Fibroblast of the aortic adventitia (primary cell): ENCODE measurements at regions not wholly inside any gene's neighbourhood (a gene's known extent, or its start where the extent isn't known, plus 50 kb on each side); places are given as distances from the start of the nearest gene placed in this dataset.

Experiments used
- DNase-seq: peaks from one replicate; pipeline ENCODE4 v3.0.0-alpha.2; 2010; ENCODE audit warnings: low read depth
- H3K4me3 ChIP-seq: 2 replicates; pipeline ENCODE4 v1.5.1; 2011; ENCODE audit warnings: low read depth, mild to moderate bottlenecking, control low read depth, low read length, moderate library complexity
- TF ChIP-seq, protein P1 (sequence below): IDR thresholded peaks from 2 replicates; pipeline ENCODE4 v1.5.1; 2011; ENCODE audit warnings: mild to moderate bottlenecking, low read length, control low read depth, inconsistent platforms; ENCODE audit not compliant: insufficient read depth

DNA sequence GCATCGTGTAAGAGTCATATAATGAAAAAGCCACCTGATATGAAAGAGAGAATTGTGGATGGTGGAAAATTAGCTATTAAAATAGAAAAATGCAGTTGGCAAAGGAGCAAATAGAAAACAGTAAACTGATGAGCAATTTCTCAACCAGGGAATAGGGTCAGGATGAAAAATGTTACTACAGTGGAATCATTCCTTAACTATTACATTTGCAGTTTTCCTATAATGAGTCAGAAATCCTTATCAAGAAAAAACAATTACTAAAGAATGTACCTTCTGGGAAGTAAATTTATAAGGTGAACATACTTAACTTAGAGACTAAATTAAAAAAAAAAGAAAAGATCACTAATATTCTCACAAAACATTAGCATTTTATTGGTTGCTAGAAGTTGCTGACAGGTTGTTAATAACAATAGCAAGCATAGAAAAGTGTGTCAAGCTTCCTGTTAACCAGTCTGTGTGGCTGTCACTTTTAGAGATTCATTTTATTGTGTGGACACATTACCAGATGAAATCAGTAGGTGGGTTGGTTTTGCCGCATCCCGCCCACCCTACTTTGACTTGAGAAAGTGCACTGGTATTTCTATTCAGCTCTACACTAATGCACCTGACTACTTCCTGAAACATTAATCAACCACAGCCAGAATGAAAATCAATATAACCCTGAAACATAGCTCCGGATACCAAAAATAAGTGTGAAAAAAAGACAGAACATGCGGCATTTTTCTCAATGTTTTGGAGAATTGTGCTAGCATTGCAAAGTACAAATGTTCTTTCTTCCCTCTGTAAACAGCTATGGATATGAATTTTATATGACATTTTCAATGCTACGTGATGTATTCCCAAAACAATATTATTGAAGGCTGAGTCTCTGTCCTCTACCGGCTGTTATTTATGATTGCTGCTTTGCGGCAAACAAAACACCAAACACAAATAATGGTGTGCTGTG is 576.7 kb downstream of the SLC16A7 start:
- DNase-seq: peak; percentile 64
- TF ChIP-seq, protein P1, sequence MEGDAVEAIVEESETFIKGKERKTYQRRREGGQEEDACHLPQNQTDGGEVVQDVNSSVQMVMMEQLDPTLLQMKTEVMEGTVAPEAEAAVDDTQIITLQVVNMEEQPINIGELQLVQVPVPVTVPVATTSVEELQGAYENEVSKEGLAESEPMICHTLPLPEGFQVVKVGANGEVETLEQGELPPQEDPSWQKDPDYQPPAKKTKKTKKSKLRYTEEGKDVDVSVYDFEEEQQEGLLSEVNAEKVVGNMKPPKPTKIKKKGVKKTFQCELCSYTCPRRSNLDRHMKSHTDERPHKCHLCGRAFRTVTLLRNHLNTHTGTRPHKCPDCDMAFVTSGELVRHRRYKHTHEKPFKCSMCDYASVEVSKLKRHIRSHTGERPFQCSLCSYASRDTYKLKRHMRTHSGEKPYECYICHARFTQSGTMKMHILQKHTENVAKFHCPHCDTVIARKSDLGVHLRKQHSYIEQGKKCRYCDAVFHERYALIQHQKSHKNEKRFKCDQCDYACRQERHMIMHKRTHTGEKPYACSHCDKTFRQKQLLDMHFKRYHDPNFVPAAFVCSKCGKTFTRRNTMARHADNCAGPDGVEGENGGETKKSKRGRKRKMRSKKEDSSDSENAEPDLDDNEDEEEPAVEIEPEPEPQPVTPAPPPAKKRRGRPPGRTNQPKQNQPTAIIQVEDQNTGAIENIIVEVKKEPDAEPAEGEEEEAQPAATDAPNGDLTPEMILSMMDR: no peak
- no peak overlapping the region for H3K4me3 ChIP-seq

DNA sequence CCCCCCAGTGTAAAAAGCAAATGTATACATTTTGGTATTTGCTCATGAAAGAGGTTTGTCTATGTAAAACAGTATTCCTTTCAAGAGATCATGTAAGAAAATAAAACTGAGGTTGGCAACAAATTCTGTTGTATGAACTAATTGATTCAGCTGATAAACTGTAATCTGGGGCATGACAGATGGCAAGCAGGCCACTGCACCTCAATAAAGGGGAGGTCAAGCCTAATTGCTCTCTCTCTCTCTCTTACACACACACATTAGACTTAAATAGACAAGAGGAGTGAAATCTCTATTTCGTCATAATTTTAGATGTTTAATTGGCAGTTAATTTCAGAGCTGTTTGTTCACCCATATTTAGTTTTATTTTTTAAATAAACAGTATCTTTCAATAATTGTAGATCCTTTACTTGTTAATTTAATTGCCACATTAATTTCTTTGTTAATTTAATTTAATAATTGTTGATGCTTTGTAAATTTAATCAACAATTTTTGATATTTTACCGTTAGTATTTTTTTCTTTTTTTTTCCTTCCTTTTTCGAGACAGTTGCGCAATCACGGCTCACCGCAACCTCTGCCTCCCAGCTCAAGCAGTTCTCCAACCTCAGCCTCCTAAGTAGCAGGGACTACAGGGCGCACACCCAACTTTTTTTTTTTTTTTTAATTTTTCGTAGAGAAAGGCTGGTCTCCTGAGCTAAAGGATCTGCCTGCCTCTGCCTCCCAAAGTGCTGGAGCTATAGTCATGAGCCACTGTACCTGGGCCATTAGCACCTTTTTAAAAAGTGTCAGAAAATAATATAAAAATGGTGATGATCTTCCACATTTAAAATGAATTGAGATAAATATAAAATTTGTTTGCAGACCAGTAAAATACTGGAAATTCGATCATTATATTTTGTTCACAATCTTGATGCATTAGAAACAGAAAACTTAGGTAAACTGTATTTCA is 577.7 kb downstream of the SLC16A7 start:
- TF ChIP-seq, protein P1: no peak
- no peak for DNase-seq
- H3K4me3 ChIP-seq: no peak overlapping the region

DNA sequence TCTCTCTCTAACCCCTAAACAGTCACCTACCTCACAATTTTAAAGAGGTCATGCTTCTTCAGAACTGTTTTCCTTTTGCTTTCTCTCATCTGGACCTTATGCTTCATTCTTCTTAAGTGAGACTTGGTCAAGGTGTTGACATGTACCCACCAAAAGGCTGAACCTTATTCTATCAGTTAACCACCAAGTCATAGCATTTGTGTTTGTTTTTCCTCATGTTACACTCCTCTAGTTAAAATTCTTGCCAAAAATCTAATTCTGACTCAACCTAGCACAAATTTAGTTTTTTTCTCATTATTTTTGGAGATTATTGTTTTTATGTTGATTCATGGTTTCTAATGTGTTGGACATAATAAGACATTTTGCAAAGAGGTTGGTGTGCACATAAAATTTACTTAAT is 578.6 kb downstream of the SLC16A7 start:
- no peak overlapping the region for H3K4me3 ChIP-seq
- DNase-seq: peak; percentile 61
- TF ChIP-seq, protein P1: no peak

DNA sequence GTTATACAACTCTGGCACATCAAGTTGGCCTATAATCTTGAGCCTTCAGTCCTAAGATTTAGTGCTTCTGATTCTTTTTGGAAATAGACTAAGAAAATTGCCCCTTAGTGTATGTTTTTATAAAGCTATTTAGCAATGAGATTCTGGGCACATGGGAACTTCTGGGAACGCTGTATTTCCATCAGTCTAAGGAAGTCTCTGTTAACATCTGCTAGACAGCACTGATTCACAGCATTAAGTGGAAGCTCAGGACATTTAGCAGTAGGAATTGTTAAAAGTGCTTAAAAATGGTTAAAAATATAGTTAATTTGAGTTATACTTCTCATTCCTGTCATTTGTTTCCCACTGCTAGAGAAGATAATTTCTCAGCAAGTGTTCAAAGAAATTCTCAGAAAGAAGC is 579.1 kb downstream of the SLC16A7 start:
- TF ChIP-seq, protein P1: no peak
- no peak overlapping the region for H3K4me3 ChIP-seq
- DNase-seq: peak; percentile 41

DNA sequence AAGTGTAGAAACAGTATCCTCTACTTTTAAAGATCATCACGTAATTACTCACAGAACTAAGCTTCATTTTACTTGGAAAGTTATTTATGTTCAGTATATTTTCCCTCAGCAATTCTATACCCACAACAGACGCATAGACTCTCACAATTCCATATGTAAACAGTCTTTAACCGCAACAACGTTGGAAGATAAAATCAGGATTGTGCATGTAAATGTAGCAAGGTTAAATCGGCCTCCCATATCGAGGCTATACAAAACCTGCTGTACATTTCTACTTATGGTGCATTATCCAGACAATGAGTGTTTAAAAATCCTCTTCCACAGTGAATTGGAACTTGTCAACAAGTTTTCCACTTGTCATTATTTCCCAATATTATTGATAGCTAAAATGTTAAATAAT is 581.1 kb downstream of the SLC16A7 start:
- DNase-seq: no peak
- H3K4me3 ChIP-seq: no peak overlapping the region
- TF ChIP-seq, protein P1: no peak

DNA sequence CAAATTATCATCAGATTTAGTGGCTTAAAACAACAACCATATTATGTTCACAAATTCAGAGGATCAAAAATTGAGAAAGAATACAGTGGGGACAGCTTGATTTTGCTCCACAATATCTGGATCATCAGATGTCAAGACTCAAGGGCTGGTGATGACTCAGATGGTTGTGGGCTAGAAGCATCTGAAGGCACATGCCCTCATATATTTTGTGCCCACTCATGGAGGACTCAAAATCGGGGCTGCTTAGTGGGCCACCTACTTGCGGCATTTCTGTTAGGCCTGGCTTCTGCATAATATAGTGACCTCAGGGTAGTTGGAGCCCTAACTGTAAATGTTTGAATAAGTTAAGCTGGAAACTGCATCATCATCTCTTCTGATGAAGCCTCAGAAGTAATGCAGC is 584.5 kb downstream of the SLC16A7 start:
- H3K4me3 ChIP-seq: no peak overlapping the region
- no peak for DNase-seq
- TF ChIP-seq, protein P1: no peak
